GM19438 (cell line): ENCODE measurements at regions not wholly inside any gene's neighbourhood (a gene's known extent, or its start where the extent isn't known, plus 50 kb on each side); places are given as distances from the start of the nearest gene placed in this dataset.
"Not testable (repeated sequence)": the region's sequence is repeated elsewhere in the genome, so short reads cannot be mapped to it uniquely, and the experiment has no call there.

Experiments
- ATAC-seq: cut with Tn5 transposase; IDR thresholded peaks from one replicate; pipeline ENCODE4 v1.9.1; 2021; ENCODE audit warnings: low read depth; ENCODE audit not compliant: unreplicated experiment

DNA sequence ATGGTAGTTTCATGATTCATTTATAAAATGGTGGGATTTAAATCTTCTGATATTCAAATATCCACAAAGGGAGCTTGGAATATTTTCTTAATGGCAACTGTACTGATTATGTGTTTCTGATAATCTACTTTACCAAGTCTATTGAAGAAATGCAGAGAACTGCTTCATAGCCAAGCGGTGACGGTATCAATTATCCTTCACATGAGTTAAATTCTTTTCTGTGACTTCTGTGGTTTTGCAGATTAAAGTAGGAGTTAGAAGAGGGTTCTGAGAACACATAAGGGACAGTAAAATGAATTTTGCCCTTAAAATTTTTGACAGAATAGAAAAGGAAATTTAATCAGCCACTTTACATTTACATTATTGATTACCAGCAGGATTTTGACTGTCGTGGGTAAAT, 563.2 kb downstream of the GBE1 start:
- ATAC-seq, result no peak

DNA sequence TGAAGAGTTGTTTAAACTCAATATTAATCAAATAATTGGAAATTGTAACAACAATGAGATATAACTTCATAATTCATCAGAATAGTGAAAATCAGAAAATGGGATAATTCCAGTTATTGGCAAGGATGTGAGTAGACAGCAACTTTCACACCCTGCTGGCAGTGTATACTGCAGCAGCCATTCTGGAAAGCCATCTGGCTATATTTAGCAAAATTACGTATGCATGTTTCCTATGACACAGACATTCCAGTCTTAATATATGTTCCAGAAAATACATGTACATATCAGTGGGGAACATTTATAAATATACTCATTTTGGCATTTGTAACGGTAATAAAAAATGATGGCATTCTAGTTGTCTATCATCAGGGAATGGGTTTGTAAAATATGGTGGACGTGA, 564.1 kb downstream of the GBE1 start:
- ATAC-seq, result no peak

DNA sequence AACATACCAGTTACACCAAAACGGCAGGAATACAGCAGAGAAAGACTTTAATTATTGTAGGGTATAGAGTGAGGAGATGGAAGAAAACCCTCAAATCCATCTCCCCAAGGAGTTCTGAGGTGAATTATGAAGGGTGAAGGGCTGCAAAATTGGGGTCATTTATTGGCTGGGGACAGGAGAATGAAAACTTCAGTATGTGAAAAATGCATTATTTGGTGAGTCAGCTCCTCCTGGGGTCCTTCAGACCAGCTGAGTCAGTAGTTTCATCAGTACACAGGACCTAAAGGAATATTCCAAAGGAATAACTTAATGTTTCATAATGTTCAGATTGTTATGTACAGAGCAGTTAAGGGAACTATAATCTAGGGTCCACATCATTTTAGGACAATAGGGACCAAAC, 566.0 kb downstream of the GBE1 start:
- no peak for ATAC-seq

DNA sequence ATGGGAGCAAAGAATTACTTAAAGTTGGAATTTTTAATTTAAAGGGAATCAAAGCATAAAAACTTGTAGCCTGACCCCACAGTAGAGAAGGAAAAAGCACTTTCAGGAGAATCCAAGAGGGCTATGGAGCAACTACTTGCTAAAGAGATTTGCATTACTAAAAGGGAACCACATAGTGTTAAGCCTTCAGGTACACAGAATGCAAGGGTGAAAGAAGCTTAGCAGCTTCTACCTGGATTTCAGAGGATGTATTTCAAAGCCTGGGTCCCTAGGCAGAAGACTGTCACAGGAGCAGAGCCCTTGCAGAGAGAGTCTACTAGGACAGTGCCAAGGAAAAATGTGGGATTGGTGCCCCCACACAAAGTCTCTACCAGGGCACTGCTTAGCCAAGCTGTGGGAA, 575.0 kb downstream of the GBE1 start:
- ATAC-seq, result no peak

DNA sequence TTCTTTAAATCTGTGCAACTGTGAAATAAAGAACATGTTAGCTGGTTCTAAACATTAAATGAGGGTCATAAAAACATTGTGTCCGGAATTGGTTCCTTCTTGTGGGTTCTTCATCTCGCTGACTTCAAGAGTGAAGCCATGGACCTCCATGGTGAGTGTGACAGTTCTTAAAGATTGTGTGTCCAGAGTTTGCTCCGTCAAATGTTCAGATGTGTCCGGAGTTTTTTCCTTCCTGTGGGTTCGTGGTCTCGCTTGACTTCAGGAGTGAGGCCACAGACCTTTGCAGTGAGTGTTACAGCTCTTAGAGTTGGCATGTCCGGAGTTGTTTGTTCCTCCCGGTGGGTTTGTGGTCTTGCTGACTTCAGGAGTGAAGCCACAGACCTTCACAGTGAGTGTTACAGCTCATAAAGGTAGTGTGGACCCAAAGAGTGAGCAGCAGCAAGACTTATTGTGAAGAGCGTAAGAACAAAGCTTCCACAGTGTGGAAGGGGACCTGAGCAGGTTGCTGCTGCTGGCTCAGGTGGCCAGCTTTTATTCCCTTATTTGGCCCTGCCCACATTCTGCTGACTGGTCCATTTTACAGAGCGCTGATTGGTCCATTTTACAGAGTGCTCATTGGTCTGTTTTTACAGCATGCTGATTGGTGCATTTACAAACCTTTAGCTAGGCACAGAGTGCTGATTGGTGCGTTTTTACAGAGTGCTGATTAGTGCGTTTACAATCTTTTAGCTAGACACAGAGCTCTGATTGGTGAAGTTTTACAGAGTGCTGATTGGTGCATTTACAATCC, 579.2 kb downstream of the GBE1 start:
- ATAC-seq, result not testable (repeated sequence)

DNA sequence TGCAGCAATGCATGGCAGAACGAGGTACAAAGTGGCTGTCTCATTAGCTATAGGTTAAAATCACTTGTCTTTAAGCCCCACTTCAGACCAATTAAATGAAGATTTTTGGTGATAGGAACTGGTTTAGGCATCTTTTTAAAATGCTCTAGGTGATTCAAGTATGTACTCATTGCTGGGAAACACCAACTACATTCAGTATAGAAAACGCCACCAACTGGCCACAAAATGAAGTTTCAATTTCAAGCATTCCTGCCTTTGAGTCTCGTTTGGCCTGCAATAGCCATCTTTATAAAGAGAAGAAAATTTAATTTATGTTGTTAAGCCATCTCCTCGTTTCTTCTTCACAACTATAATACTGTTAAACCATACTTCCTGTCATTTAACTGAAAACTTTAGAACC, 587.9 kb downstream of the GBE1 start:
- no peak for ATAC-seq

DNA sequence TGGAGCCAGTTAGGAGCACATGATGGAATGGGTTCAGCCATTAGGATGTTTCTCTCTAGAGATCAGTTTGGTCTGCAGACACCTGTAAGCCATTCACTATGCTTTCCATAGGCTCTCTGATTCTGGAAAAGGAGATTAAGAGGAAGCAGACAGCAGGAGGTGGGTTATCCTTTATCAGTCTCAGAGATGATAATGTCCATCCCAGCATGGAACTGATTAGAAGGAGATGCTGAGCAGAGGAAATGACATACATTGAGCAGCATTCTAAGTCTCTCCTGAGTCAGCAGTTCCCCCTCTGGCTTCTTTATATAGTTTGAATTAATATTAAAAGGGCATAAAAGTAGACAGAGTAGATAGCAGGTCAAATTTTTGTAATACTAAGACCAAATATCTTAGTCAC, 591.1 kb downstream of the GBE1 start:
- no peak for ATAC-seq

DNA sequence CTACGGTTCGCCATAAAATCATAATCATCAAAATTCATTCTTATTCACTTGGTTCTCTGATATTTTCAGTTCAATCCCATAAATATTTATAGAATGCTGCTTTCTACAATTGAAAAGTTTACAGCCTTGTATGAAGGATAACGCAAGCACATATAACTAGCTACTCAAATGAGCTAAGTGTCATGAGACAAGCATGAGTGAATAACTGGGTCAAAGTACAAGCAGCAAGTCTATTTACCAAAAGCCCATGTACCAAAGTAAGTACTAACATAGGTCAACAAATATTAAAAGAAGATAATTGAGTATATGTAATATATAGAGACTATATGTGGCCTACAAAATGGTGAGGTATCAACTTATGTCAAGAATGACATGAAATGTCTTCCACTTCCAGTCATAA, 596.6 kb downstream of the GBE1 start:
- ATAC-seq, result no peak

DNA sequence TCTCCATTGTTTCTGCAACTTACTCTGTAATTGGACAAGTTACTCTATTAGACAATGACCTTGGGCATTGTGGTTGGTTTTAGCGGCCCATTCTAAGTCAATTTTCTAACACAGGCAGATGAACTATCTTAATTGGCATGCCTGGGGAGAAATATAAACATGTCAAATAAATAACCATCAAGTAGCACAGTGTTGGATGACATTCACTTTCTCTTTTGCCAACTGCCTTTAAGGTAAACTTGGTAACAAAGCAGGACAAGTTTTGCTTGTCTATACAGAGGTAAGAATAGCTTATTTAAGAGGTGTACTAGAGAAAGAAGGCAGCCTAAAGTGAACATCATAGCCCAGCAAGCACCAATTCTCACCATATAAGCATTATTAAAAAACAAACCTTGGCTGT, 599.6 kb downstream of the GBE1 start:
- no peak for ATAC-seq

DNA sequence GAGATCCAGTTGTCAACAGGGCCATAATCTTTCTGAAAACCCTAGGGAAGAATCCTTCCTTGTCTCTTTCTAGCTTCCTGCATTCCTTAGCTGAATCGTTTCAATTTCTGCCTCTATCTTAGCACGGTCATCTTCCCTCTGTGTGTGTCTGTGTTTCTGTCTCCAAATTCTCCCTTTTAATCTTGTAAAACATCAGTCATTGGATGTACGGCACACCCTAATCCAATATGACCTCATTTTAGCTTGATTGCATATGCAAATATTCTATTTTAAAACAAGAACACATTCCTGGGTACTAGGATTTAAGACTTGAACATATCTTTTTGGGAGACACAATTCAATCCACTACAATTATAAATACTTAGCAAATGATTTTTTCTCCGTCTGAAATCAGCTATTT, 600.3 kb downstream of the GBE1 start:
- ATAC-seq, result no peak

DNA sequence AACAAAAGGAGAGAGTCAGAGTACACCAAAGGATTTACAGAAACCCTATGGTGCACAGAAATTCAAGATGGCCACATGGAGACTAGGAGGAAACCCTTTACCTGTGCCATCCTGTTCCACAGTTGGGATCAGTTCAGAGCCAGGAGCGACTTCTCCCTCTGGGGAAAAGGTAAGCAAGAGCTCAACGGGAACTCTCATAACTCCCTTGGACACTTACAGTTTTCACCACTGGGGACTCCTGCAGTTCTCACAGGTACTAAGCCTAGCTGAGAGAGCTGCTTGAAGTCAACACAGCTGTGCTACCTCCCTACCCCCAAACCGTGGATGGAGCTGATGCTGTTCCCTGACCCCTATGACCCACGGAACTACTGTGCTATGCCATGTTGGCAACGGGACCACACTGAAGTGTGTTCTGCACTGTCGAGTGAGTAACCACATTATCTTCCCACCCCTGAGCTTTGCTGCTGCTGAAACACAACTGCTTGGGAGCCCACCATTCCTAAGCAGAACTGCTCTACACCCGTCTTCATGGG, 606.8 kb downstream of the GBE1 start:
- no peak for ATAC-seq

DNA sequence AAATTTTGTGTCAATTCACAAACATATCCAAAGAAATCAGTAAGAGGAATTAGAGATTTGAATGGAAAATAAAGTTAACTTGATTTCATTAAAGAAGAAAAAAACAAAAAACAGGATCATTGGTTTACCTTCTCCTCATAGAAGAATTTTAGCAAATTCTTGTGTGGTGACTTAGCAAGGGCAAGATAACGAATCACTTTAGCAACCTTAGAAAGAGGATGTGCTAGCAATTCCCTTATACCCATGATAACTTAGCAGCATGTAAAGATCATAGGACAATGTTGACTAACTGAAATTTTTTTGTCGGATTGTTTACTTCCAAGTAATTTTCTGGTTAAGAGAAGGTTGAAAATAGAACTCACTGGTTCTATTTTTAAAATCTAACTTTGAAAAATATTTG, 609.3 kb downstream of the GBE1 start:
- ATAC-seq, result no peak

DNA sequence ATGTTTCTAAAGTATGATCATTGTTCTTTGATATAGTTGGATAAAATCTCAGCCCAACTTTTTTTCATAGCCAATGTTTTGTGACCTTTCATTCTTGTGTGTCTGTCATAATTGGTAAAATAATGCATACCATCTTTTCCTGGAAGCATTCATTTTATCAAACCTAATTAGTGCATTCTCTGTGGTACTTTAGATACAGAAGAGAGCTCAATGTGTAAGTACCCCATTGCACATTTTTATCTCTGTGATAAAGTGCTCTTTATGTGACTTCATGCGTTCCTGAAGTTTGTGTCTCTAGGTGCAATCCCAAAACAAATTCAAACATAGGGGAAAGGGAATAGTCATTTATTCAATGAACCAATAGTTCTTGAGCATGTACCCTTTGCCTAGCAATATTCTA, 628.5 kb downstream of the GBE1 start:
- ATAC-seq, result no peak

DNA sequence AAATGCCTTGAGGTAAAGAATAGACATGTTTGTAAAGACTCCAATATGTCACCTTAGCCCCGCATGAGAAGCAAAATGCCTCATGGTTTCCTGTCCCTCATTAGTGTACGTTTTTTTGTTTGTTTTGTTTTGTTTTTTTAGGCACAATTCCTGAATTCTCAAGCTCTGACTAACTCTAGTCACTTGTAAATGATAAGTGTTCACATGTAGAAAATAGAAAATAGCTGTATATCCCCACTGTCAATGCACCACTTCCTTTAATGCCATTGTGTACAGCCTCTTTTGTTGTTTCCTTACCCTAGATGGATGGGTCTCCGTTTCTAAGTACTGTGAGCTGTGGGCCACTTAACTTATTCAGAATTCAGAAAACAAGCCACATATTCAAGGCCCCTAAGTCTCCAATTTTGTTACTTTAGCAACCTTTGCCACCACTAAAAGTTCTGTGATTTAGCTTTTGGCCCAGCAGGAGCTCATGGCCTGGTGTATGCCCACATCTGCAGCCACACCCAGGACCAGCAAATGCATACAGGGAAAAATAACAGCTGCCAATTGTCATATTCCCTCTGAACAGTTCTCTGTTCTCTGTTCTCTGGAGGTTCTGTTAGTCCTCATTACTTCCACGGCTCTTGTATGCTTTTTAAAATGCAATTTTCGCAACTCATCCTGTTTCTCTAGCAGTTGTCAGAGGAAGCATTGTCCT, 655.5 kb downstream of the GBE1 start:
- no peak for ATAC-seq

DNA sequence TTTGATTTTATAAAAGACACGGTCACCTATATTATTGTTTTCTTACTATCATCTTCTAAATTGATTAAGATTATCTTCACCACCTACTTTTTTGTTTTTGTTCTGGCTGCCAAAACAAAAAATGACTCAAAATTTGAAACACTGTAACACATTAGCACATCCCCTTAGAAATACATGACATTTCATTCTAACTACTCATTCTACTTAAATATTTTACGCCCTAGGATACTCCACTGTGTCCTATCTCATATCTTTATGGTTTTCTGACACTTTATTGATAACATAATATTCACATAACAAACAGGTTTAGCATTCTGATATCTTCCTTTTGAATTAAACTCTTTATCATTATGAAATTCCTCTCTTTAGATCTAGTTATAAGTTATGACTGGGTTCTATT, 656.2 kb downstream of the GBE1 start:
- ATAC-seq, result no peak

DNA sequence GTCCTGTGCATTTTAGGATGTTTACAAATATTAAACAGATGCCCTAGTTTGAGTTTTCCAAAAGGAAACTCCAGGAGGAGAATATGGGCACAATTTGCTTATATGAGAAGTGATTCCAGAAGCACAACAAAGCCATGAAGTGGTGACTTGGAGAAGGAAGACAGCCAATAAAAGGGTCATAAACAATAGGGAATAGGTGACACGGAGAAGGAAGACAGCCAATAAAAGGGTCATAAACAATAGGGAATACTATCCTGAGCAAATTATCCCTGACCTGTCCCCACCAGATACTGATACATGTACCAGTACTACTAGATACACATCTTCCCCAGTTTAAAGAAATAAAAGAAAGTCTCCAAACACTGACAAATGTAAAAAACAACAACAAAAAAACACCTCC, 663.6 kb downstream of the GBE1 start:
- no peak for ATAC-seq

DNA sequence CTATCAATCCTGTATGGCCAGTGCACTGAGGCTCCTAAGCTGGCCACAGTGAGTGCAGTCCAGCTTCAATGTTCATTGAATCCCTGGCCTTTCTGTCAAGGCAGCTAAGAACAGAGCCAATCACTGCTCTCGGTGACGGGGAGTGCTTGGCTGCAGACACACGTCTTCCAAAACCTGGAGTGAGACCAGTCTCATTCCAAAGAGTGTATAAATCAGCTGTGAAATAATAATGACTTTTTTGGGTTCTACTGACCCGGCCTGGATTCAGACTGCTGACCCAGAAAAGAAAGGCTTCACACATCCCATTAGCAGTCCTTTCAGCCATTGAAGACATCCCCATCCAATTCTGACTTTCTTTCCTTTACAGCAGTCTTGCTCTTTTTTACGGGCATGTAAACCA, 665.5 kb downstream of the GBE1 start:
- no peak for ATAC-seq

DNA sequence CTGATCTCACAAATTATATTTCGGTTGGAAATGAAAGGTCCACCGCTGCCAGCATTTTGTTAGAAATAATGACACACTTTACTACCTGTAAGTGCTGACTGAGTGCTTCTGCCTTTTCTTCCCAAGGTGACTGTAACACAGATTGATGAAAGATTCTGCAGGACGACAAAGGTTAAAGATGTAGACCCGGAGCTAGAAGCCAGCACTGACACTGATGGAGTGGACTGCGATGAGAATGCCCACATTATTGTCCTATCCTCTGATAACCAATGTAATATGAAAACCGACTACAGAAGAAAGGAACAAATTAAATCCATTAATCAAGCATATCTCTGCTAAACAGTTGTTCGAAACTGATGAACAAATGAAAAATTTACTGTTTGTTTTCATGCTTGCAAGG, 666.5 kb downstream of the GBE1 start:
- ATAC-seq, result no peak

DNA sequence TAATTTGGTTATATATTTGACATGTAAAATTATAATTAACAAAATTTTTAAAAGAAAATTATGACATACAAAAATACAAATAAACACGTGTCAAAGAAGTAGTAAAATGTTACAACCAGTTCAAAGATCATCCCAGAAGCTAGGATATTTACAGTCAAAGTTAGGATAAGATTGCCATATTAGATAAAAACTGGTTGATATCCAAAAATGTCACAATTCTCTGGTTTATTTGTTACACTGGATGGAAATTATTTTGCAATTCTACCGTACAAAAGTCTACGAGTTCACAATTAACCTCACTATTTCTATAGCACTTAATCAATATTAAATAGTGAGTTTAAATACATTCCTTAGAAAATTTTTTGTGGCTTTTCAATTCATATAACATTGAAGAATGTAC, 673.8 kb downstream of the GBE1 start:
- no peak for ATAC-seq

DNA sequence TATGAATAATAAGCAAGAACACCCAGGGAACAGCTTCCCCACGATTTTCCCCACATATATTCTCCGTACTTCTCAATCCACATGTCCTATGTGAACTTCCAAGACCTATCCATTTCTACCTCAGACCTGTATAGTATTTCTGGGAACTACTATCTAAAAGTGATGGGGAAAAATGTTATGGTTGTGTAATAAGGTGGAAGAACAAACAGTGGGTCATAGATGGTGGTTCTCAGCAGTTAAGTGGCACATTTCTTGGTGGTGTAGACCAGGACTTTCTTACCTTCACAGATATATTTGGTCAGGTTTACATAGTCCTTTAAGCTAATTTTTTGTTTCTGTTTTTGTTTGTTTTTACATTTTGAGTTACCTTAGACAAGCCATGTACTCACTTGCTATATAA, 675.1 kb downstream of the GBE1 start:
- ATAC-seq, result no peak

DNA sequence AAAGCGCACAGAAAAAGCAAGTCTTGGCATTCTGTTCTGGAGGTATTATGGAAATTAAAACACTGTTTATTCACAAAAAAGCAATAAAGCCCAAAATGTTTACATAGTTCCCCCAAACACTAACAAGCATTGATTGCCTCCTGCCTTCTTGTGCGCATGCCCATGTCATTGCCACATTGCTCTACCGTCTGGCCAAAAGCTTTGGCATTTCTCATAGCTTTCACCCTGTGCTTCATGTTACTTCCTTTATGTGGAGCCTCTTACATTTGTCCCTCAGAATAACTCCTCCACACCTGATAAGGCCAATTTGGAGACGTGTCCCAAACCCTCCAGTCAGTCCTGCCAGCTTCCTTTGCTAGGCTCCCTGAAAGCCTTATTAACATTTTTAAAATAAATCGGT, 680.8 kb downstream of the GBE1 start:
- no peak for ATAC-seq

DNA sequence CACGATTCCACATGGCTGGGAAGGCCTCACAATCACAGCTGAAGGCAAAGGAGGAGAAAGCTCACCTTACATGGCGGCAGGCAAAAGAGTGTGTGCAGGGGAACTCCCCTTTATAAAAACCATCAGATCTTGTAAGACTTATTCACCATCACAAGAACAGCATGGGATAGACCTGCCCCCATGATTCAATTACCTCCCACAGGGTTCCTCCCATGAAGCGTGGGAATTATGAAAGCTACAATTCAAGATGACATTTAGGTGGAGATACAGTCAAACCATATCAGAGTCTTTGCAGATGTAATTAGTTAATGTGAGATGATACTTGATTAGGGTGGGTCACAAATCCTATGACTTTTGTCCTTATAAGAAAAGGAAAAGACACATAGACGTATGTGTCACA, 688.9 kb downstream of the GBE1 start:
- ATAC-seq, result no peak
